AG09309 (cell line): ENCODE measurements at regions not wholly inside any gene's neighbourhood (a gene's known extent, or its start where the extent isn't known, plus 50 kb on each side); places are given as distances from the start of the nearest gene placed in this dataset.

Source experiments
- DNase-seq: peaks from one replicate; pipeline ENCODE4 v3.0.0-alpha.2; 2010; ENCODE audit warnings: low read depth
- H3K4me3 ChIP-seq: 2 replicates; pipeline ENCODE4 v1.5.1; 2011; ENCODE audit warnings: mild to moderate bottlenecking, low read depth, low read length, moderate library complexity; ENCODE audit not compliant: control insufficient read depth
- TF ChIP-seq, protein P1 (sequence below): IDR thresholded peaks from 2 replicates; pipeline ENCODE4 v1.5.1; 2011; ENCODE audit warnings: mild to moderate bottlenecking, low read depth, low read length, inconsistent platforms; ENCODE audit not compliant: insufficient read depth, control insufficient read depth; ENCODE audit errors: missing control alignments

DNA sequence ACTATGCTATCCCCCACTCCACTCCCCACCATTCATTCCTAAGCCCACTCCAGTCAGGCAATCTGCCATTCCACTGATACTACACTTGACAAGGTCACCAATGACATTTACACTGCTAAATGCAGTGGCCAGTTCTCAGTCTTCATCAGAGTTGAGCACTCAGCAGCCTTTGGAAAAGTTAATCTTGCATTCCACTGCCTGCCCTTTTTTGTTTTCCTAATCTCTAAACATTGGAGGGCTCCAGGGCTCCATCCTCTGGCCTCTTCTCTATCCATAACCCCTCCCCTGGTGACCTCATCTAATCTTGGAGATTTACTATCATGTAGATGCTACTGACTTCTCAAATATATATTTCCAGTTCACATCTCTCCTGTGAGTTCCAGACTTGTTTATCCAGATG is 70.9 kb upstream of the S1PR1 start:
- no peak for DNase-seq
- H3K4me3 ChIP-seq = no peak overlapping the region
- TF ChIP-seq, protein P1, sequence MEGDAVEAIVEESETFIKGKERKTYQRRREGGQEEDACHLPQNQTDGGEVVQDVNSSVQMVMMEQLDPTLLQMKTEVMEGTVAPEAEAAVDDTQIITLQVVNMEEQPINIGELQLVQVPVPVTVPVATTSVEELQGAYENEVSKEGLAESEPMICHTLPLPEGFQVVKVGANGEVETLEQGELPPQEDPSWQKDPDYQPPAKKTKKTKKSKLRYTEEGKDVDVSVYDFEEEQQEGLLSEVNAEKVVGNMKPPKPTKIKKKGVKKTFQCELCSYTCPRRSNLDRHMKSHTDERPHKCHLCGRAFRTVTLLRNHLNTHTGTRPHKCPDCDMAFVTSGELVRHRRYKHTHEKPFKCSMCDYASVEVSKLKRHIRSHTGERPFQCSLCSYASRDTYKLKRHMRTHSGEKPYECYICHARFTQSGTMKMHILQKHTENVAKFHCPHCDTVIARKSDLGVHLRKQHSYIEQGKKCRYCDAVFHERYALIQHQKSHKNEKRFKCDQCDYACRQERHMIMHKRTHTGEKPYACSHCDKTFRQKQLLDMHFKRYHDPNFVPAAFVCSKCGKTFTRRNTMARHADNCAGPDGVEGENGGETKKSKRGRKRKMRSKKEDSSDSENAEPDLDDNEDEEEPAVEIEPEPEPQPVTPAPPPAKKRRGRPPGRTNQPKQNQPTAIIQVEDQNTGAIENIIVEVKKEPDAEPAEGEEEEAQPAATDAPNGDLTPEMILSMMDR = no peak

DNA sequence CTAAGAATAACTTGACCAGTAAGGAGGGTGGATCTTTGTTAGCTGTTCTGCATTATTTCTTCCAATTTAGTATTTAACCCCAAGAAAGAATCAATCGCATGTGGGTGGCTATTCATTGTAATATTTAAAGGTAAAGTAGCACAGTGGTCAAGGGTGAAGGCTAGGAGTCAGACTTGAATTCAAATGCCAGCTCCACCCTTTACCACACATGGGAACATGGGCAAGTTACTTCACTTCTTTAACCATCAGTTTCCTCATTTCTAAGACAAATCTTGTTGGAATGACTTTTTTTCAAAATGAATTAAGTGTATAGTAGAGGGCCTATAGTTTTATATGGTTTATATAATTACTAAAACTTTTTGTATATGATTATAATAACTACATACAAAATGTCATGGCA is 71.3 kb upstream of the S1PR1 start:
- no peak for DNase-seq
- TF ChIP-seq, protein P1 = no peak
- H3K4me3 ChIP-seq = no peak overlapping the region

DNA sequence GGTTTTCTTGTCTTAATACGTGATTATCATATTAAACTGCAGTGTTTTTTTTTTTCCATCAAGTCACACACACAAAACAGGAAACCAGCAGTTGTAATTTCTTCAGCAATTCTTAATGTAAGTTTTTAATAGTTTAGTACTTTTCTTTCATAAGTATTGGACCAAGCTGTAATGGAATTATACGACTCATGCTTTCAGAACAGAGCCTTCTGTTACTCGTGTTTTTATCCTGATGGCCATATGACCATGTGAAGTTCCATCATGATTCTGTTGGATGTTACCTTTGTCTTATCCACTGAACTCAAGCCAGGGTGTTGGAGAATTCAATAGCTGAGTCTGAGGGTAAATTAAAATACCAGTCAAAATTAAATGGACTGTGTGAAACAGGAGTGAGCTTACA is 72.0 kb upstream of the S1PR1 start:
- DNase-seq = no peak
- no peak overlapping the region for H3K4me3 ChIP-seq
- TF ChIP-seq, protein P1 = no peak

DNA sequence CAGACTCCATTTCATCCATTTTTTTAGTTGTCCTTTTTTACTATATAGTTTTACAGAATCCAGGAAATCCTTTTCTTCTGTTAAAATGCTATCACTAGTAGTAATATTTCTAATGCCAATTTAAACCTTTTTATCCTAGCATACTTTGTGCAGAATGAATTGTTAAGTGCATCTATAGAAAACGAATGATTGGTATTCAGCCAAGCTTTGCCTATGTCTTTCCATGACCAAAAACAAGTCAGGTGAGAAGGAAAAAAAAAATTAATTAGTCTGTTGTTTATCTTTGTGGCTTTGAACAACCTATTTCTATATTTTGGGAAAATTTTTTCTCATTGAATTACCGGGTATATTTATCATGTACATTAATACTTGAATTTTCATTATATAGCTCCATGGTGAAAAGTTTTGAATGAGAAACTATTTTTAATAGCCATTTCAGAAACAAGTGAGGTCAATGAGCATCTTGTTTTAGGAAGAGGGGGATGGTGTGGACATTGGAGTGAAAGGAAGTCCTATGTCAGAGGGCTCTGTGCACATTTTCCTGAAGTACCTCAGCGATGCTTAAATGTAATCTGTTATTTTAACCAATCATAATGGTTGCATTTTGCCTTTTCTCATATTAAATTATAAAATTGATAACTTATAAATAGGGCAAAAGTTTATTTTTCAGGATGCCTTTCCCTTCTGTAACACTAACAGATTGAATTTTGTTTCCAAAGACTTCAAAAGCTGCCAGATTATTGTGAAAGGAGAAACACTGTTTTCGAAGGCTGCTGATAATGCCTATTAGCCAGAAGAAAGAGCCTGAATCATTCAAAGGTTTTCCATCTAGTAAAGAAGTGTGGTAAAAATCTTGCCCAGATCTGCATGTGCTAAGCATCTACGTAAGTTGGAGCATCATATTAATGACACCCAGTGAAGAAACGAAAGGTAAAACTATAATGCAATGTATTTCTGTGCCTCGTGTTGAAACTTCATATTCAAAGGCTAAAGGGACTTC is 73.8 kb upstream of the S1PR1 start:
- no peak overlapping the region for H3K4me3 ChIP-seq
- TF ChIP-seq, protein P1 = no peak
- no peak for DNase-seq

DNA sequence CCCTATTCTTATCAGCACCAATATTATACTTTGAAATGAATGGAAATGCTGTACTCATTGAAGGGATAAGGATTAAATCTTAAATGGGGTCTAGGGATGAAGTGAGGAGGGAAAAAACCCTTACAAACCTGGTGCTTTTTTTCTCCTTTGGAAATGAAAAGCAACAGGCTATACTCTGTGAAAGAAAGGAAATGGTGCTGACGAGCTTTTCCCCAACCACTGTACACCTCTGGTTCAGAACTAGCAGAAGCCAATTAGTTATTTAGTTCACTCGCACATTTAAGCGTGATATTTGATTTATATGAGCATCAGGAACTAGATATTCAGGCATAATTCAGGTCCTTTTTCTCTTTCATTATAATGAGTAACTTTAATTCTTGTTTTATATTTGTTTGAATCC is 74.5 kb upstream of the S1PR1 start:
- no peak overlapping the region for H3K4me3 ChIP-seq
- TF ChIP-seq, protein P1 = no peak
- no peak for DNase-seq

DNA sequence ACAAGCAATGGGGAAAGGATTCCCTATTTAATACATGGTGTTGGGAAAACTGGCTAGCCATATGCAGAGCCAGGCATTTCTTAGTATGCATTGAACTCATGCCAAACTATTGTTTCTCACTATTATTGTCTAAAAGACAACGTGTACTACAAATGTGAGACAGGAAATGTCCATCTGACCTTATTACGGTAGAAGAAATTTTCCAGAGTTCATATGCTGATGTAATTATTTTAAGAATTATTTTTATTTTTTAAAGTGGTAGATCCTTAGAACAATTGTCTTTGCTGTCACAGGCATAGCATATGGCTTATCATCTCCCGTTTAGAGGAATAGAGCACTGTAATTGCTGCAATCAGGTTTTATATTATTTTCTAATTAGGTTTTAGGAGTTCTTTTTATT is 75.2 kb upstream of the S1PR1 start:
- DNase-seq = no peak
- no peak overlapping the region for H3K4me3 ChIP-seq
- TF ChIP-seq, protein P1 = no peak
